Prostate gland (tissue), 2 donors: ENCODE measurements at regions not wholly inside any gene's neighbourhood (a gene's known extent, or its start where the extent isn't known, plus 50 kb on each side); places are given as distances from the start of the nearest gene placed in this dataset.
"Not testable (repeated sequence)": the region's sequence is repeated elsewhere in the genome, so short reads cannot be mapped to it uniquely, and the experiment has no call there.

Experiments
- DNase-seq: peaks from one replicate; pipeline ENCODE4 v3.0.0-alpha.2; 2019; ENCODE audit warnings: low spot score
- H3K27ac ChIP-seq, 2 donors: fragments of 200-600 bp; sonication (generic); 2 replicates each; pipeline ENCODE4 v1.5.1; 2017 to 2019
- H3K27me3 ChIP-seq: fragments of 200-600 bp; sonication (generic); replicated peaks from 2 replicates; pipeline ENCODE4 v1.5.1; 2019; ENCODE audit not compliant: insufficient read depth
- H3K36me3 ChIP-seq, 2 donors: fragments of 200-600 bp; sonication (generic); 1 replicate in 1 of 2; 2 replicates in 1 of 2; pipeline versions ENCODE4 v1.5.1 to v1.8.1; 2017 to 2019
- H3K4me1 ChIP-seq: fragments of 200-600 bp; sonication (generic); replicated peaks from 2 replicates; pipeline ENCODE4 v1.5.1; 2019
- H3K4me3 ChIP-seq, 2 donors: fragments of 200-600 bp; sonication (generic); 2 replicates each; pipeline ENCODE4 v1.5.1; 2017 to 2019
- H3K9me3 ChIP-seq: fragments of 200-600 bp; sonication (generic); 2 replicates; pipeline ENCODE4 v1.5.1; 2017
- POLR2A ChIP-seq: fragments of 450-650 bp; IDR thresholded peaks from one replicate; pipeline ENCODE4 v1.6.1; 2016; ENCODE audit warnings: antibody characterized with exemption, mild to moderate bottlenecking
- POLR2AphosphoS5 ChIP-seq: sonication (generic); formaldehyde crosslinking; IDR thresholded peaks from one replicate; pipeline ENCODE4 v1.6.1; 2017; ENCODE audit warnings: antibody characterized with exemption
- WGBS: methylation state at CpG from one replicate; pipeline ENCODE4 v1.1.5; 2018; 5-methylcytosine and 5-hydroxymethylcytosine counted together
- intact Hi-C: fragments of 100-400 bp; cut with DNase I; formaldehyde crosslinking; loops from one replicate; pipeline ENCODE4 v1.14.2; 2022
- TF ChIP-seq, protein P1 (sequence below), 4 experiments: fragments of 200-600 bp in 2 of 4; fragments of 450-650 bp in 2 of 4; sonication (generic) in 2 of 4; IDR thresholded peaks; 1 replicate in 3 of 4; 2 replicates in 1 of 4; pipeline ENCODE4 v1.5.1; 2016 to 2019; ENCODE audit warnings: antibody characterized with exemption in 4 of 4, mild to moderate bottlenecking in 2 of 4, moderate library complexity in 2 of 4

GRCh38 chr12:90706036-90706435 is 248.9 kb downstream of the CCER1 start:
- 97% methylated on average over 10 of the region's 10 CpGs for WGBS
- no peak for DNase-seq
- Histone ChIP-seq H3K4me1 (no peaks in the 10 kb centered on the region), H3K27me3 (no peaks in the 10 kb centered on the region), H3K36me3 (no peaks in the 10 kb centered on the region), H3K4me3 (no peak overlapping the region), H3K27ac (no peak overlapping the region), H3K9me3 (no peaks in the 10 kb centered on the region)
- TF ChIP-seq, protein P1, sequence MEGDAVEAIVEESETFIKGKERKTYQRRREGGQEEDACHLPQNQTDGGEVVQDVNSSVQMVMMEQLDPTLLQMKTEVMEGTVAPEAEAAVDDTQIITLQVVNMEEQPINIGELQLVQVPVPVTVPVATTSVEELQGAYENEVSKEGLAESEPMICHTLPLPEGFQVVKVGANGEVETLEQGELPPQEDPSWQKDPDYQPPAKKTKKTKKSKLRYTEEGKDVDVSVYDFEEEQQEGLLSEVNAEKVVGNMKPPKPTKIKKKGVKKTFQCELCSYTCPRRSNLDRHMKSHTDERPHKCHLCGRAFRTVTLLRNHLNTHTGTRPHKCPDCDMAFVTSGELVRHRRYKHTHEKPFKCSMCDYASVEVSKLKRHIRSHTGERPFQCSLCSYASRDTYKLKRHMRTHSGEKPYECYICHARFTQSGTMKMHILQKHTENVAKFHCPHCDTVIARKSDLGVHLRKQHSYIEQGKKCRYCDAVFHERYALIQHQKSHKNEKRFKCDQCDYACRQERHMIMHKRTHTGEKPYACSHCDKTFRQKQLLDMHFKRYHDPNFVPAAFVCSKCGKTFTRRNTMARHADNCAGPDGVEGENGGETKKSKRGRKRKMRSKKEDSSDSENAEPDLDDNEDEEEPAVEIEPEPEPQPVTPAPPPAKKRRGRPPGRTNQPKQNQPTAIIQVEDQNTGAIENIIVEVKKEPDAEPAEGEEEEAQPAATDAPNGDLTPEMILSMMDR (IDR thresholded peaks at IDR 0.05): no peak
- TF ChIP-seq POLR2AphosphoS5 (no peak), POLR2A (no peak)
- intact Hi-C loops: no loop called here

- WGBS: 90% methylated on average over 2 of the region's 2 CpGs
- Histone ChIP-seq H3K27me3 (no peaks in the 10 kb centered on the region), H3K4me1 (no peaks in the 10 kb centered on the region), H3K27ac (no peak overlapping the region), H3K36me3 (no peaks in the 10 kb centered on the region), H3K9me3 (no peaks in the 10 kb centered on the region), H3K4me3 (no peak overlapping the region)
- TF ChIP-seq POLR2AphosphoS5 (no peak), POLR2A (no peak)
- TF ChIP-seq, protein P1 (IDR thresholded peaks at IDR 0.05): no peak
- intact Hi-C loops: no loop called here
- no peak for DNase-seq
Measured at GRCh38 chr12:90695415-90695814, 259.6 kb downstream of the CCER1 start.

GRCh38 chr12:90690120-90690519 is 264.9 kb downstream of the CCER1 start:
- Histone ChIP-seq H3K9me3 (no peaks in the 10 kb centered on the region), H3K27me3 (no peaks in the 10 kb centered on the region), H3K4me3 (no peak overlapping the region), H3K27ac (no peak overlapping the region), H3K36me3 (no peaks in the 10 kb centered on the region), H3K4me1 (no peaks in the 10 kb centered on the region)
- 90% methylated on average over 1 of the region's 1 CpG for WGBS
- TF ChIP-seq, protein P1 (IDR thresholded peaks at IDR 0.05): no peak
- TF ChIP-seq POLR2AphosphoS5 (no peak), POLR2A (no peak)
- intact Hi-C loops: no loop called here
- DNase-seq: no peak

DNA sequence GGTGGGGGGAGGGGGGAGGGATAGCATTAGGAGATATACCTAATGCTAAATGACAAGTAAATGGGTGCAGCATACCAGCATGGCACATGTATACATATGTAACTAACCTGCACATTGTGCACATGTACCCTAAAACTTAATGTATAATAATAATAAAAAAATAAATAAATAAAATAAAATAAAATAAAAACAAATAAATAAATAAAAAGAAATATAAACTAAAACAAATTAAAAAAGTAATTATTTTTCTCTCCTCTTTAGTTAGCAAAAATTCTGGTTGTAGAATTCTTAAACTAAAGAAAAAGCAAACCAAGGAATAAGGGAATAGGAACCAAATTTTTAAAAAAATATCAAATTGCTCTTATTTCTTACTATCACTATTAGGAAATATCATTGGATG is 267.3 kb downstream of the CCER1 start:
- intact Hi-C loops, H3K27me3 ChIP-seq, DNase-seq, H3K4me3 ChIP-seq, H3K4me1 ChIP-seq, H3K9me3 ChIP-seq, H3K36me3 ChIP-seq, H3K27ac ChIP-seq: not testable (repeated sequence)

GRCh38 chr12:90683871-90684270 is 271.1 kb downstream of the CCER1 start:
- no peaks in the 10 kb centered on the region for H3K9me3 ChIP-seq
- intact Hi-C loops: no loop called here
- H3K4me1 ChIP-seq: no peaks in the 10 kb centered on the region
- H3K36me3 ChIP-seq: no peaks in the 10 kb centered on the region
- no peak overlapping the region for H3K27ac ChIP-seq
- DNase-seq: no peak
- no peak overlapping the region for H3K4me3 ChIP-seq
- no peaks in the 10 kb centered on the region for H3K27me3 ChIP-seq
- 88% methylated on average over 3 of the region's 3 CpGs for WGBS
- no peak for TF ChIP-seq POLR2AphosphoS5
- TF ChIP-seq, protein P1 (IDR thresholded peaks at IDR 0.05): no peak
- TF ChIP-seq POLR2A: no peak

DNA sequence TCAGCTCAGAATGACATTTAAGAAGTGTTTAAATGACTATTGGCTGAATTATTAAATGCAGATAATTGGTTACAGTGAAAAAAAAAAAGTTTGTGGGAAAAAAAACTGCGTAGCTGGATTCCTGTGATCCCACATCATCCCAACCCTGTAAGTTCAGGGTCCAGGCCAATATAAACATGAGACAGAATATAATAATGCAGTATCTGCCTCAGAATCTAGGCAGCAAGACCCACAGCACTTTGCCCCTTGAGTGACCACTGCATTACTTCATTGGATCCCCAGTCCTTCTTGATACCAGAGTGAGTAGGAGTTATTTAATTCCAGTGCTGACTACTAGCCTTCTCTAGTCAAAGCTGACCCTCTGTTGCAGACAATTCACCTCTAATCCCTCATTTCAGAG is 272.6 kb downstream of the CCER1 start:
- Histone ChIP-seq H3K9me3 (no peaks in the 10 kb centered on the region), H3K4me3 (no peak overlapping the region), H3K4me1 (no peaks in the 10 kb centered on the region), H3K27ac (no peak overlapping the region), H3K27me3 (no peaks in the 10 kb centered on the region), H3K36me3 (no peaks in the 10 kb centered on the region)
- intact Hi-C loops: no loop called here
- 81% methylated on average over 1 of the region's 1 CpG for WGBS
- DNase-seq: no peak
- TF ChIP-seq POLR2AphosphoS5 (no peak), POLR2A (no peak)
- TF ChIP-seq, protein P1 (IDR thresholded peaks at IDR 0.05): no peak
